ENCODE measurements at regions not wholly inside any gene's neighbourhood (a gene's known extent, or its start where the extent isn't known, plus 50 kb on each side); places are given as distances from the start of the nearest gene placed in this dataset.

- intact Hi-C loops (cut with micrococcal nuclease) = loop anchor here (5.0 to 10.0 kb wide), 2 partner anchors 217 to 355 kb away; no protein-coding TSS in a partner anchor
- H3K36me3 Mint-ChIP-seq (ENCODE audit: low read depth) = no peaks in the 10 kb centered on the region
- CTCF ChIA-PET = interaction anchor here (1.0 to 1.3 kb wide), 3 partner anchors 16 to 365 kb away, joined by 3 read pairs; no protein-coding TSS in a partner anchor
- H3K27me3 Mint-ChIP-seq = no peaks in the 10 kb centered on the region
- H3K9me3 Mint-ChIP-seq = no peaks in the 10 kb centered on the region
- TF ChIP-seq CTCF (IDR thresholded peaks at IDR 0.05) = no peak
- no peak overlapping the region for H3K4me3 Mint-ChIP-seq
- DNase-seq (no peak), ATAC-seq (no peak)
- peaks cover 37% of the 10 kb centered on the region for H3K4me1 Mint-ChIP-seq (ENCODE audit: low read depth)
- POLR2A ChIA-PET = interaction anchor here (1.4 to 1.5 kb wide), 2 partner anchors 108 to 292 kb away, joined by 3 read pairs; no protein-coding TSS in a partner anchor
- no peak overlapping the region for H3K27ac Mint-ChIP-seq
These were observed 109.7 kb upstream of the IRF2BP2 start for GRCh38 chr1:234719454-234720251.

GRCh38 chr1:234718496-234719453 is 108.8 kb upstream of the IRF2BP2 start:
- ChIA-PET POLR2A (interaction anchor here (1.5 kb wide), 1 partner anchor 107 kb away, joined by 3 read pairs; no protein-coding TSS in a partner anchor), CTCF (interaction anchor here (1.0 to 1.7 kb wide), 4 partner anchors 16 to 365 kb away, joined by 3 to 6 read pairs (median 3); no protein-coding TSS in a partner anchor)
- ATAC-seq (no peak), DNase-seq (no peak)
- intact Hi-C loops (cut with micrococcal nuclease) = no loop called here
- no peaks in the 10 kb centered on the region for H3K9me3 Mint-ChIP-seq
- H3K27ac Mint-ChIP-seq = no peak overlapping the region
- no peaks in the 10 kb centered on the region for H3K27me3 Mint-ChIP-seq
- no peak for TF ChIP-seq CTCF (IDR thresholded peaks at IDR 0.05)
- peaks cover 32% of the 10 kb centered on the region for H3K4me1 Mint-ChIP-seq (ENCODE audit: low read depth)
- H3K36me3 Mint-ChIP-seq (ENCODE audit: low read depth) = no peaks in the 10 kb centered on the region
- no peak overlapping the region for H3K4me3 Mint-ChIP-seq

- Mint-ChIP-seq H3K4me1 (ENCODE audit: low read depth) (peaks cover 14% of the 10 kb centered on the region), H3K27ac (no peak overlapping the region), H3K36me3 (ENCODE audit: low read depth) (no peaks in the 10 kb centered on the region), H3K4me3 (no peak overlapping the region), H3K27me3 (no peaks in the 10 kb centered on the region), H3K9me3 (no peaks in the 10 kb centered on the region)
- POLR2A ChIA-PET = interaction anchor here (1.0 to 2.1 kb wide), 3 partner anchors 10 to 106 kb away, joined by 3 to 6 read pairs (median 3); no protein-coding TSS in a partner anchor
- no peak for DNase-seq
- CTCF ChIA-PET = interaction anchor here (1.3 to 1.7 kb wide), 3 partner anchors 11 to 367 kb away, joined by 3 to 6 read pairs (median 3); no protein-coding TSS in a partner anchor
- intact Hi-C loops (cut with micrococcal nuclease) = no loop called here
- TF ChIP-seq CTCF (IDR thresholded peaks at IDR 0.05) = no peak
- ATAC-seq = no peak
These were observed 107.0 kb upstream of the IRF2BP2 start for GRCh38 chr1:234716908-234717375.

GRCh38 chr1:234715252-234716014 is 105.5 kb upstream of the IRF2BP2 start:
- Mint-ChIP-seq H3K27ac (no peak overlapping the region), H3K4me3 (no peak overlapping the region), H3K4me1 (ENCODE audit: low read depth) (peaks cover 6% of the 10 kb centered on the region), H3K36me3 (ENCODE audit: low read depth) (no peaks in the 10 kb centered on the region), H3K9me3 (no peaks in the 10 kb centered on the region), H3K27me3 (no peaks in the 10 kb centered on the region)
- TF ChIP-seq CTCF (IDR thresholded peaks at IDR 0.05) = no peak
- intact Hi-C loops (cut with micrococcal nuclease) = no loop called here
- ATAC-seq = no peak
- ChIA-PET POLR2A (interaction anchor here (2.1 to 2.6 kb wide), 2 partner anchors 11 to 104 kb away, joined by 6 to 7 read pairs; no protein-coding TSS in a partner anchor), CTCF (interaction anchor here (1.2 to 3.6 kb wide), 2 partner anchors 10 to 13 kb away, joined by 3 to 9 read pairs; no protein-coding TSS in a partner anchor)
- no peak for DNase-seq

Measured in activated CD8-positive, alpha-beta T cell treated with anti-CD3 and anti-CD28 coated beads for 36 hours (primary cell).